ENCODE measurements at regions not wholly inside any gene's neighbourhood (a gene's known extent, or its start where the extent isn't known, plus 50 kb on each side); places are given as distances from the start of the nearest gene placed in this dataset.
A peak's percentile ranks its signal among the peaks of the same experiment; 100 is the strongest.
"Not testable (repeated sequence)": the region's sequence is repeated elsewhere in the genome, so short reads cannot be mapped to it uniquely, and the experiment has no call there.

DNA sequence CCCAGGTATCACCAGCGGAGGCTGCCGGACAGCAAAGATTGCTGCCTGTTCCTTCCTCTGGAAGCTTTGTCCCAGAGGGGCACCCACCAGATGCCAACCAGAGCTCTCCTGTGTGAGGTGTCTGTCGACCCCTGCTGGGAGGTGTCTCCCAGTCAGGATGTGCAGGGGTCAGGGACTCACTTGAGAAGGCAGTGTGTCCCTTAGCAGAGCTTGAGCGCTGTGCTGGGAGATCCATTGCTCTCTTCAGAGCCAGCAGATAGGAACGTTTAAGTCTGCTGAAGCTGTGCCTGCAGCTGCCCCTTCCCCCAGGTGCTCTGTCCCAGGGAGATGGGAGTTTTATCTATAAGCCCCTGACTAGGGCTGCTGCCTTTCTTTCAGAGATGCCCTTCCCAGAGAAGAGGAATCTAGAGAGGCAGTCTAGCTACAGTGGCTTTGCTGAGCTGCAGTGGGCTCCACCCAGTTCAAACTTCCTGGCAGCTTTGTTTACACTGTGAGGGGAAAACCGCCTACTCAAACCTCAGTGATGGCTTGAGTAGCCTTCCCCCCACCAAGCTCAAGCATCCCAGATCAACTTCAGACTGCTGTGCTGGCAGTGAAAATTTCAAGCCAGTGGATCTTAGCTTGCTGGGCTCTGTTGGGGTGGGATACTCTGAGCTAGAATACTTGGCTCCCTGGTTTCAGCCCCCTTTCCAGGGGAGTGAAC, 253.7 kb downstream of the SPATA31A6 start:
- not testable (repeated sequence) for H3K4me3 Mint-ChIP-seq; H3K4me1 Mint-ChIP-seq; H3K36me3 Mint-ChIP-seq (ENCODE audit: low read depth); H3K27me3 Mint-ChIP-seq (ENCODE audit: low read depth); H3K9me3 Mint-ChIP-seq; H3K27ac Mint-ChIP-seq

- H3K27ac Mint-ChIP-seq; H3K9me3 Mint-ChIP-seq; H3K4me3 Mint-ChIP-seq; H3K36me3 Mint-ChIP-seq (ENCODE audit: low read depth); H3K4me1 Mint-ChIP-seq; H3K27me3 Mint-ChIP-seq (ENCODE audit: low read depth): not testable (repeated sequence)
These were observed 259.2 kb downstream of the SPATA31A6 start for GRCh38 chr9:42442680-42443079.

DNA sequence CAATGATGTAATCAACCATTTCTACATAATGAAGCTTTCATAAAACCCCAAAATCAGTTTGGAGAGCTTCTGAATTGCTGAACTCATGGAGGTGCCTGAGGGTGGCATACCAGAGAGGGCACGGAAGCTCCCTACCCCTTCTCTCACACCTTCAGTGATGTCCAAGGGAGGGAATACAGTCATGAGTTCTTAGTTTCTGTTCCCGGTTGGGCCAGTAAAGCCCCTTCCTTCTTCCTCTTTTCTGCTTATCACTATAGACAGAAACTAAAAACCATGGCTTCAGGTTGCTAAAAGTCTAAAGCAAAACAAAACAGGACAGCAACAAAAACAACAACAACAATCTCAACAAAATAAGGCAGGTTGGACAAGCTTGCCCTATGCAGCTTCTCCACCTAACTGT, 260.0 kb downstream of the SPATA31A6 start:
- not testable (repeated sequence) for H3K9me3 Mint-ChIP-seq, H3K27ac Mint-ChIP-seq, H3K4me3 Mint-ChIP-seq

GRCh38 chr9:42461436-42461835, 278.0 kb downstream of the SPATA31A6 start:
- H3K9me3 Mint-ChIP-seq; H3K4me3 Mint-ChIP-seq; H3K36me3 Mint-ChIP-seq (ENCODE audit: low read depth); H3K4me1 Mint-ChIP-seq; H3K27me3 Mint-ChIP-seq (ENCODE audit: low read depth); H3K27ac Mint-ChIP-seq: not testable (repeated sequence)

More for the DNA sequence above, 260.0 kb downstream of the SPATA31A6 start:
- not testable (repeated sequence) for H3K4me1 Mint-ChIP-seq; H3K36me3 Mint-ChIP-seq (ENCODE audit: low read depth); H3K27me3 Mint-ChIP-seq (ENCODE audit: low read depth)

DNA sequence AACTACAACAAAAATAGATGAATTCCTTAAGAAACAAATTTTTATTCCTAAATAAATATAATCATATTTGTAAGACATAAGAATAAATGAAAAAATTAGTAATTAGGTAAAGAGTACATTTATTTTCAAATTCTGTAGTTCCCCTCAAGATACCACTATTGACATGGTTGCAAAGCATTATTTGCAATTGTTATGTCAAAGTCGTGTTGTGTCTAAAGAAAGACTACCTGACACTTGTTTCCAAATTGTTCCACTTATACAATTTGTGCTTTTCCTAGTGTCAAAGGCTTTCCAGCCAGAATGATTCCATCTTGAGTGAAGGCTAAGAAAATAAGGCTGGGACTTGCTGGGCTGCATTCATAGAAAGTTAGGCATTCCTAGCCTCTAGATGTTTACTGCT, 278.4 kb downstream of the SPATA31A6 start:
- H3K36me3 Mint-ChIP-seq (ENCODE audit: low read depth); H3K27ac Mint-ChIP-seq; H3K4me3 Mint-ChIP-seq; H3K9me3 Mint-ChIP-seq; H3K27me3 Mint-ChIP-seq (ENCODE audit: low read depth); H3K4me1 Mint-ChIP-seq: not testable (repeated sequence)

- H3K36me3 Mint-ChIP-seq (ENCODE audit: low read depth); H3K27ac Mint-ChIP-seq; H3K27me3 Mint-ChIP-seq (ENCODE audit: low read depth): not testable (repeated sequence)
These were observed 280.5 kb downstream of the SPATA31A6 start for GRCh38 chr9:42463981-42464380.

DNA sequence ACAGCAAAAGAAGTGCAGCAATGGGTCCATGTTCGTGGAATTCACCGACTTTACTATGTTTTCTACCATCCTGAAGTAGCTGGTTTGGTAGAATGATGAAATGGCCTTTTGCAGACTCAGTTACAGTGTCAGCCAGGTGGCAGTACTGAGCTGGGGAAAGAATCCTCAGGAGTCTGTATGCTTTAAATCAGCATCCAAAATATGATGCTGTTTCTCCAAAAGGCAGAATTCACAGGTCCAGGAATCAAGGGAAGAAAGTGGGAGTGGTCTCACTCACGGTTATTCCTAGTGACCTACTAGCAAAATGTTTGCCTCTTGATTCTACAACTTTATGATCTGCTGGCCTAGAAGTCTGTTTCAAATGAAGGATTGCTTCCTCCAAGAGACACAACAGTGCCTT, 287.1 kb downstream of the SPATA31A6 start:
- not testable (repeated sequence) for H3K4me3 Mint-ChIP-seq; H3K9me3 Mint-ChIP-seq; H3K4me1 Mint-ChIP-seq; H3K27ac Mint-ChIP-seq; H3K27me3 Mint-ChIP-seq (ENCODE audit: low read depth); H3K36me3 Mint-ChIP-seq (ENCODE audit: low read depth)
- TF ChIP-seq, protein P1, sequence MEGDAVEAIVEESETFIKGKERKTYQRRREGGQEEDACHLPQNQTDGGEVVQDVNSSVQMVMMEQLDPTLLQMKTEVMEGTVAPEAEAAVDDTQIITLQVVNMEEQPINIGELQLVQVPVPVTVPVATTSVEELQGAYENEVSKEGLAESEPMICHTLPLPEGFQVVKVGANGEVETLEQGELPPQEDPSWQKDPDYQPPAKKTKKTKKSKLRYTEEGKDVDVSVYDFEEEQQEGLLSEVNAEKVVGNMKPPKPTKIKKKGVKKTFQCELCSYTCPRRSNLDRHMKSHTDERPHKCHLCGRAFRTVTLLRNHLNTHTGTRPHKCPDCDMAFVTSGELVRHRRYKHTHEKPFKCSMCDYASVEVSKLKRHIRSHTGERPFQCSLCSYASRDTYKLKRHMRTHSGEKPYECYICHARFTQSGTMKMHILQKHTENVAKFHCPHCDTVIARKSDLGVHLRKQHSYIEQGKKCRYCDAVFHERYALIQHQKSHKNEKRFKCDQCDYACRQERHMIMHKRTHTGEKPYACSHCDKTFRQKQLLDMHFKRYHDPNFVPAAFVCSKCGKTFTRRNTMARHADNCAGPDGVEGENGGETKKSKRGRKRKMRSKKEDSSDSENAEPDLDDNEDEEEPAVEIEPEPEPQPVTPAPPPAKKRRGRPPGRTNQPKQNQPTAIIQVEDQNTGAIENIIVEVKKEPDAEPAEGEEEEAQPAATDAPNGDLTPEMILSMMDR (IDR thresholded peaks at IDR 0.05; ENCODE audit: unreplicated experiment in 3 of 3), result peak; percentile 18 to 36 (median 28)

More at GRCh38 chr9:42463981-42464380, 280.5 kb downstream of the SPATA31A6 start:
- H3K4me1 Mint-ChIP-seq, H3K9me3 Mint-ChIP-seq, H3K4me3 Mint-ChIP-seq: not testable (repeated sequence)

DNA sequence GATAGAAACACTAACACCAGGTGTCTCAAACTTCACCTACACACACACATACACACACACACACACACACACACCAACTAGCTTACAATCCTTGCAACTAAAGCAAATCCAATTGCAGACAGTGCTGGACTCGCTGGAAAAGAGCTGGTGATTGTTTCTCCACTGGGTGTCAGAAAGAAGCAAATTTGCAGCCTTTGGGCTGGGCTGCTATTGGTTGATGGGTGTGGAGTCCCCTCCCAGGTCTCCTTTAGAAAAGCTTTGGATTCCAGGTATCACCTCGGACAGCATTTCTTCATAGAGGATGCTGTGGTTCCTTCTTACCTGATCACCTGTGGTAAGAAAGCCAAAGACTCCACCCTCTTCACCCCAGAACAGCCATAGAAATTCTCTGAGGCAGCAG, 307.5 kb downstream of the SPATA31A6 start:
- not testable (repeated sequence) for H3K27ac Mint-ChIP-seq; H3K27me3 Mint-ChIP-seq (ENCODE audit: low read depth); H3K9me3 Mint-ChIP-seq; H3K4me3 Mint-ChIP-seq; H3K36me3 Mint-ChIP-seq (ENCODE audit: low read depth); H3K4me1 Mint-ChIP-seq

DNA sequence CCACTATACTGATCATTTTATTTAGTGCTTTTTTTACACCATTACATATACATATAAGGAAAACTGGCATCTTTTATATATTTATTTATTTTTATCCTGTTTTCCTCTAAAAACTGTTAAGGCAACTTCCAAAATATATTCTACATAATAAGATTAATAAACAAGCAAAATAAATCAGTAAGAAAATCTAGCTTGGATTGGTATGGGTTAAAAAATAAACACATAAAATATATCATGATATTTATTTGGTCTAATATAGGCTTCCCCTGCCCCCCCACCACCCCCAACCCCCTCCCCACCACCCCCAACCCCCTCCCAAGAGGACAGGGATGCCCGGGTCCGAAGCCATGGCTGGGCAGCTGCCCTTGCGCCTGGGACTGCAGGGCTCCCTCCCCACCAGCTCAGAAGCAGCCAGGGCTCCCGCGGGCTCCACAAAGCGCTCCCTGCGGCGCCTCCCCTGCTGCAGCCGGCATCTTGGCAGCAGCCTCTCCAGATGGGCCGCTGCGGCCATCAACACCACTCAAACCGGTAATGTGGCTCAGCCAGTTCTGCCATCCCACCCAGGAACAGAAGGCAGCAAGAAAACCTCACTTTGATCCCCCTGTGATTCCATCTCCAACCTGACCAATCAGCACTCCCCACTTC, 319.3 kb downstream of the SPATA31A6 start:
- not testable (repeated sequence) for H3K9me3 Mint-ChIP-seq, H3K4me1 Mint-ChIP-seq, H3K27ac Mint-ChIP-seq

DNA sequence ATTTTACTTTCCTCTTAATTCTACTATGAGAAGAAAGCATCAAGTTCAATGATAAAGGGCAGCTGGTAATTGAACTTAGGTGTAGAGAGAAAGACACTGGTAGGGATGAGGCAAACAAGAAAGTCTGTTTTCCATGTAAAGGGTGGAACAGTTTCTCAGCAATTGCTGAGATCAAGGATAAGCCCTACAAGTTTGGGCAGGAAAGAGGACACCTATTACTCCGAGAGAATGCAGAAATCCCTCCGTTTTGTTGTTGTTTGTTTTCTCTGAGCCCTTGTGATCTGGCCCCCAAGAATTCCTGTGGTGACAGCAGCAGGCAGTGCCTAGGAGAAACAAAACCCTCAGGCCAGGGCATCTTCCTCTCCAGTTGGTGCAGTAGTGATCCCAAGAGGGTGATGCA, 324.7 kb downstream of the SPATA31A6 start:
- H3K9me3 Mint-ChIP-seq; H3K27me3 Mint-ChIP-seq (ENCODE audit: low read depth); H3K4me1 Mint-ChIP-seq; H3K4me3 Mint-ChIP-seq; H3K27ac Mint-ChIP-seq; H3K36me3 Mint-ChIP-seq (ENCODE audit: low read depth): not testable (repeated sequence)

More for the DNA sequence above, 319.3 kb downstream of the SPATA31A6 start:
- H3K4me3 Mint-ChIP-seq; H3K27me3 Mint-ChIP-seq (ENCODE audit: low read depth); H3K36me3 Mint-ChIP-seq (ENCODE audit: low read depth): not testable (repeated sequence)

DNA sequence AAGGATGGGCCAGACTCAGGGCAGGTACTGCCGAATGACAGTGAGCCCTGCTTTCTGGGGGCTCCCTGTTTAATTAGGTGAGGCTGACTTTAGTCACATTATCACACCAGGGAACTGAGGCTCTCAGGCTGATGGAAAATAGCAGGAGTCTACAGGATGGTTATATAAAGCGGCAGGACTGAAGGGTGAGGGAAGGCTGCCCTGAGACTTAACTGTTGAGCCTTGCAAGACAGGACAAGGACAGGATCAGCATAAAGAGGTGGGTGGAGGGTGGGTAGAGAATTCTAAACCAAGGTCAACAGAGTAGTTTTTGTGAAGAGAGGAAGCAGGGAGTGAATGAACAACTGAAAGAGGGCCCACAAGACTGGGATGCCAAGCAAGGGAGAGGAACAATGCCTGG, 330.1 kb downstream of the SPATA31A6 start:
- not testable (repeated sequence) for H3K27me3 Mint-ChIP-seq (ENCODE audit: low read depth); H3K36me3 Mint-ChIP-seq (ENCODE audit: low read depth); H3K9me3 Mint-ChIP-seq; H3K4me1 Mint-ChIP-seq; H3K4me3 Mint-ChIP-seq; H3K27ac Mint-ChIP-seq

- H3K27me3 Mint-ChIP-seq (ENCODE audit: low read depth); H3K36me3 Mint-ChIP-seq (ENCODE audit: low read depth); H3K4me3 Mint-ChIP-seq; H3K4me1 Mint-ChIP-seq; H3K27ac Mint-ChIP-seq; H3K9me3 Mint-ChIP-seq: not testable (repeated sequence)
These were observed 351.0 kb downstream of the SPATA31A6 start for GRCh38 chr9:42534325-42534983.

DNA sequence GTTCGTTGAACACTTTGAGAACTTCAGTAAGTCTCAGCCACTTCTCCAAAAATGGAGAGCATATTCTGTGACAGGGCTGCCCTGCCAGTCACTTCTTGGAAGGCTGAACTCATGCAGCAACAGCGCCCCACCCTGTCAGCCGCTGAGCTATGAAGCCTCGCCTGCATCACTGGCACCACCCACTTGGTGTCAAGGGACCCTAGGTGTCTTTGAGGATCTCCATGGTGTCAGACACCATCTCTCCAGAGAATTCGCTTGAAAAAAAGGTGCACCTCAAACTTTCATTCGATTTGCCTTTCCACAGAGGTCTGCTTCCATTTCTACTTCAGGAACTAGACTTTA, 351.5 kb downstream of the SPATA31A6 start:
- not testable (repeated sequence) for H3K36me3 Mint-ChIP-seq (ENCODE audit: low read depth); H3K4me3 Mint-ChIP-seq; H3K27me3 Mint-ChIP-seq (ENCODE audit: low read depth); H3K27ac Mint-ChIP-seq; H3K4me1 Mint-ChIP-seq; H3K9me3 Mint-ChIP-seq
